SK-N-SH (cell line): ENCODE measurements at regions not wholly inside any gene's neighbourhood (a gene's known extent, or its start where the extent isn't known, plus 50 kb on each side); places are given as distances from the start of the nearest gene placed in this dataset.
"Not testable (repeated sequence)": the region's sequence is repeated elsewhere in the genome, so short reads cannot be mapped to it uniquely, and the experiment has no call there.

Experiments used
- NRF1 ChIP-seq: IDR thresholded peaks from 2 replicates; pipeline ENCODE4 v1.6.1; 2012; ENCODE audit warnings: low read depth, mild to moderate bottlenecking, low read length
- TAF1 ChIP-seq: IDR thresholded peaks from 2 replicates; pipeline ENCODE4 v1.6.1; 2012; ENCODE audit warnings: low read depth, mild to moderate bottlenecking, low read length, moderate library complexity, borderline replicate concordance
- TF ChIP-seq, protein P1 (sequence below): fragments of 200-600 bp; sonication (generic); IDR thresholded peaks from 2 replicates; pipeline ENCODE4 v1.6.1; 2017; ENCODE audit warnings: antibody characterized with exemption, mild to moderate bottlenecking, moderate library complexity

DNA sequence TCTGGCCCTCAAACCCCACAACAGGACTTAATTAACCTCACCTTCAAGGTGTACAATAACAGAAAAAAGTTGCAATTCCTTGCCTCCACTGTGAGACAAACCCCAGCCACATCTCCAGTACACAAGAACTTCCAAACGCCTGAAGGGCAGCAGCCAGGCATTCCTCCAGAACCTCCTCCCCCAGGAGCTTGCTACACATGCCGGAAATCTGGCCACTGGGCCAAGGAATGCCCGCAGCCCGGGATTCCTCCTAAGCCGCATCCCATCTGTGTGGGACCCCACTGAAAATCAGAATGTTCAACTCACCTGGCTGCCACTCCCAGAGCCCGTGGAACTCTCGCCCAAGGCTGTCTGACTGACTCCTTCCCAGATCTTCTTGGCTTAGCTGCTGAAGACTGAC, 901.5 kb downstream of the TAF11L14 start:
- not testable (repeated sequence) for TF ChIP-seq NRF1, TAF1
- TF ChIP-seq, protein P1, sequence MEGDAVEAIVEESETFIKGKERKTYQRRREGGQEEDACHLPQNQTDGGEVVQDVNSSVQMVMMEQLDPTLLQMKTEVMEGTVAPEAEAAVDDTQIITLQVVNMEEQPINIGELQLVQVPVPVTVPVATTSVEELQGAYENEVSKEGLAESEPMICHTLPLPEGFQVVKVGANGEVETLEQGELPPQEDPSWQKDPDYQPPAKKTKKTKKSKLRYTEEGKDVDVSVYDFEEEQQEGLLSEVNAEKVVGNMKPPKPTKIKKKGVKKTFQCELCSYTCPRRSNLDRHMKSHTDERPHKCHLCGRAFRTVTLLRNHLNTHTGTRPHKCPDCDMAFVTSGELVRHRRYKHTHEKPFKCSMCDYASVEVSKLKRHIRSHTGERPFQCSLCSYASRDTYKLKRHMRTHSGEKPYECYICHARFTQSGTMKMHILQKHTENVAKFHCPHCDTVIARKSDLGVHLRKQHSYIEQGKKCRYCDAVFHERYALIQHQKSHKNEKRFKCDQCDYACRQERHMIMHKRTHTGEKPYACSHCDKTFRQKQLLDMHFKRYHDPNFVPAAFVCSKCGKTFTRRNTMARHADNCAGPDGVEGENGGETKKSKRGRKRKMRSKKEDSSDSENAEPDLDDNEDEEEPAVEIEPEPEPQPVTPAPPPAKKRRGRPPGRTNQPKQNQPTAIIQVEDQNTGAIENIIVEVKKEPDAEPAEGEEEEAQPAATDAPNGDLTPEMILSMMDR = not testable (repeated sequence)
